VCaP (cell line): ENCODE measurements at regions not wholly inside any gene's neighbourhood (a gene's known extent, or its start where the extent isn't known, plus 50 kb on each side); places are given as distances from the start of the nearest gene placed in this dataset.
"Not testable (repeated sequence)": the region's sequence is repeated elsewhere in the genome, so short reads cannot be mapped to it uniquely, and the experiment has no call there.

Experiments used
- H3K27ac ChIP-seq: fragments of 450-650 bp; 2 replicates; pipeline ENCODE4 v1.5.1; 2017
- CTCF ChIP-seq: fragments of 450-650 bp; conservative IDR thresholded peaks from 2 replicates; pipeline ENCODE4 v1.5.1; 2017; ENCODE audit warnings: mild to moderate bottlenecking, moderate library complexity

DNA sequence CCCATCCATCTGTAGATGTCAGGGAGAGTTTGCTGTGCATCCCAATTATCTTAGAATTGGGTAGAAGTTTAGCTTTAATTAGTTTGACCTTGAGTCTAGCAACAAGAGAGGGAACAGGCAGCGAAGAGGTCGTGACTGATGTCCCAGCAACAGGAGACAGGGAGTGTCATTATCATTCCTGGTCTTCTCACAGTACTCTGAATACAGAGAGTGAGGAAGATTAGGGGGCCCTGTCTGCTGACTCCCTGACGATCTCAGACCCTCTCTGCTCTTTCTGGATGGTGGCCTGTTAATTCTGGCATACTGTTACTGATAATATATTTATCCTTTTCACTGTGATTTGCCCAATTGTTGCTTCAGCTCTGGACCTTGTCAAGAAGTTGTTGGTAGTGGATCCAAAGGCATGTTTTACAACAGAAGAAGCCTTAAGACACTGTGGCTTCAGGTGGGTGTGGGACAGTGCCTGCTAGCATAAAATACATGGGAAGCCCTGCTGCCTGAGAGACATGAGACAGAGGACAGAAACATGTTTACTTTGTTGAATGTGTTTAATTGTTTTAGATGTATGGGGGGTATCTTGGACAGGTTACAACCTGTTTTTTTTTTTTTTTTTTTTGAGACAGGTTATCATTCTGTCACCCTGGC, 256.6 kb downstream of the GOLGA6L6 start:
- not testable (repeated sequence) for H3K27ac ChIP-seq

DNA sequence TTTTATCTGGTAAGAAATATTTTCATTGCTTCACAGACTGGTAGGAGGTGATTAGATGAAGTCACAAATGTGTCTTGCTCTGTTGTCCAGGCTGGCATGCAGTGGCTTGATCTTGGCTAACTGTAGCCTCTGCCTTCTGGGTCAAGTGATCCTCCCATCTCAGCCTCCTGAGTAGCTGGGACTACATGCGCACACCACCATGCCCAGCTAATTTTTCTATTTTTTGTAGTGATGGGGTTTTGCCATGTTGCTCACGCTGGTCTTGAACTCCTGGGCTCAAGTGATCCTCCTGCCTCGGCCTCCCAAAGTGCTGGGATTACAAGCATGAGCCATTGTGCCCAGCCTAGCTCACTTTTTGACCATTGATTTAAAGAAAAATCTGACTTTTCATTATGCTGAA, 257.9 kb downstream of the GOLGA6L6 start:
- H3K27ac ChIP-seq, result not testable (repeated sequence)

DNA sequence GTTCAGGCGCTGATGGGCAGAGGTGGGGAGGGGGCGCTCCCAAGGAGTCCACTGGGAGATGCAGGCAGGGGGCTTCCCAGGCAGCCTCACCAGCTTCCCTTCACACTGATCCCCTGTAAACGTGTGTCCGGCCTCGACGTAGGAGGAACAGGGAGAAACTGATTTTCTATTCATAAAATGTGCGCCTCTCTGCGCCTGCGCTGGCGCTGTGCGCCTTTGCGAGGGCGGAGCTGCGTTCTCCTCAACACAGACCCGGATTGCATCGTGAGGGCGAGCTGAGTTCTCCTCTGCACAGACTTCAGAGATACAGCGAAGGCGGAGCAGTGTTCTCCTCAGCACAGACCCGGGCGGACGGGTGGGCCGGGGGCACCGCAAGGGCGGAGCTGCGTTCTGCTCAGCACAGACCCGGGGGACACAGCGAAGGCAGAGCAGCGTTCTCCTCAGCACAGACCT, 259.1 kb downstream of the GOLGA6L6 start:
- H3K27ac ChIP-seq, result not testable (repeated sequence)

DNA sequence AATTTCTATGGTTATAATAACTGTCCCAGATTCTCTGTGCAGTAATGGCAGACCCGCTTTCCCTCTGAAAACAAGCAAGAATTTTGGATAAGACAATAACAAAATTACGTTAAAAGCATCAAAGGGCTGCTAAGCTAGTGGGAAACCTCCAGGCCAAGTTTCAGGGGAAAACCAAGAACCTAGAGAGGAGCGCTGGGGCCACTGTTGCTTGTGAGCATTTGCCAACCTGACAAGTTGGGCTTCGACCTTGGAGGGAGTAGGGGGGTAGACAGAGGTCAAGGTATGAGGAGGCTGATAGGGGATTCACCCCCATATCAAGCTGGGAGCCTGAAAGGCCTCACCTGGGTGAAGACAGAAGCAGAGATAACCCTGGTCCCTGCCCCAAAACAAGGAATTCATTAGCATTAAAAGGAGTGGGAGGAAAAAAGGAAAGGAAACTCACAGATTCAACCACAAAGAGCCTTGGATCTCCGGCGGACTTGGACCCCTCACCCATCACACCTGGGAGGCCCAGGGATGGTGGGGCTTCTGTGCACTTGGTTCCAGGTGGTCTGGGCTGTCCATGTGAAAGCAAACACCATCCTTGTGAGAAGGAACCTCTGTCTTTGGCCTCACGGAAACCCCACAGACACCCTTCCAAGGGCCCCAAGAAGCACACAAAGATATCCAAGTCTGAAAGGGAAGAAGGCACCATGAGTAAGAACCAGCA, 259.9 kb downstream of the GOLGA6L6 start:
- not testable (repeated sequence) for H3K27ac ChIP-seq

- TF ChIP-seq CTCF, result no peak
- H3K27ac ChIP-seq, result no peak overlapping the region
Observed at GRCh38 chr15:20280933-20281463, 260.6 kb downstream of the GOLGA6L6 start.

DNA sequence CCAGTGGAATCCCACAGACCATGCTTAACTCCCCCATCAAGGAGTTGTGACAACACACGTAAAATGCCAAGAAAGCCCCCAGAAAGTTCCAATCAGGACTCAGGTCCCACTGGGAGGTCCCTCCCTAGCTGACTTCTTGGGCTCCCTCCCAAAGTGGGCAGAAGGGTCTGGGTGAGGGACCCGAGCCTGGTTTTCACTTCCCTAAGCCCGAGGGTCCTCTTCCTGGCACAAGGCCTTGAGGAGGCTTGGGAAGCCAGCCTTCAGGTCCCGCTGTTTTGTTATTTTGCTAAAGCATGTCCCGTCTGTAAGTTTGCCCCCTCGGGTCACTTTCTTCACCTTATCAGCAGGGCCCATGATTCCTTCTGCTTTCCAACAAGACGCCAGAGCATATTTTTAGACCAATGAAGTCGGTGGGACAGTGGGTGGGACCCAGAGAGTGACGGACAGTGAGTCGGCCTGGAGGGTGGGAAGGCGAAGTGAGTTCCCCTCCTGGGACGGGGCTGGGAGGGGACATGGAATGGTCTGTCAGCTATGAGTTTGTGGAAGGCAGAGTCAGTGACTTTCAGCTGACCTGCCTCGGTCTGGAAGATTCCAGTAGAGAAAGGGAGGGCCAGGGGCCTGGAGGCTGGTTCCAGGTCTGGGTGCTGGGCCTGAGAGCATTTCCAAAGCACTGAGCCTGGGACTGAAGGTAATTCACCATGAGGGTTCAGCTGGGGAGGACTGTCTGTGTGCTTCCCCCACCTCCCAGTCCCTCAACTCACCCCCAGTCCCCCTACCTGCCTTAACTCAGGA, 261.3 kb downstream of the GOLGA6L6 start:
- not testable (repeated sequence) for H3K27ac ChIP-seq

DNA sequence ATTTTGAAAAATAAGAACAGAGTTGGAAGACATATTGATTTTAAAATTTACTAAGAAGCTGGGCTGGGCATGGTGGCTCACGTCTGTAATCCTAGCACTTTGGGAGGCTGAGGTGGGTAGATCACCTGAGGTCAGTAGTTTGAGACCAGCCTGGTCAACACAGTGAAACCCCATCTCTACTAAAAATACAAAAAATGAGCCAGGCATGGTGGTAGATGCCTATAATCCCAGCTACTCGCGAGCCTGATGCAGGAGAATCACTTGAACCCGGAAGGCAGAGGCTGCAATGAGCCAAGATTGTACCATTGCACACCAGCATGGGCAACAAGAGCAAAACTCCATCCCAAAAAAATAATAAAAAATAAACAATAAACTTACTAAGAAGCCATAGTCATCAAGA, 262.5 kb downstream of the GOLGA6L6 start:
- H3K27ac ChIP-seq, result not testable (repeated sequence)

GRCh38 chr15:20278376-20278775, 263.2 kb downstream of the GOLGA6L6 start:
- H3K27ac ChIP-seq, result not testable (repeated sequence)

GRCh38 chr15:20277451-20277850, 264.1 kb downstream of the GOLGA6L6 start:
- peak overlapping the region; percentile 85; the same call in 1 of the 2 replicates for H3K27ac ChIP-seq

DNA sequence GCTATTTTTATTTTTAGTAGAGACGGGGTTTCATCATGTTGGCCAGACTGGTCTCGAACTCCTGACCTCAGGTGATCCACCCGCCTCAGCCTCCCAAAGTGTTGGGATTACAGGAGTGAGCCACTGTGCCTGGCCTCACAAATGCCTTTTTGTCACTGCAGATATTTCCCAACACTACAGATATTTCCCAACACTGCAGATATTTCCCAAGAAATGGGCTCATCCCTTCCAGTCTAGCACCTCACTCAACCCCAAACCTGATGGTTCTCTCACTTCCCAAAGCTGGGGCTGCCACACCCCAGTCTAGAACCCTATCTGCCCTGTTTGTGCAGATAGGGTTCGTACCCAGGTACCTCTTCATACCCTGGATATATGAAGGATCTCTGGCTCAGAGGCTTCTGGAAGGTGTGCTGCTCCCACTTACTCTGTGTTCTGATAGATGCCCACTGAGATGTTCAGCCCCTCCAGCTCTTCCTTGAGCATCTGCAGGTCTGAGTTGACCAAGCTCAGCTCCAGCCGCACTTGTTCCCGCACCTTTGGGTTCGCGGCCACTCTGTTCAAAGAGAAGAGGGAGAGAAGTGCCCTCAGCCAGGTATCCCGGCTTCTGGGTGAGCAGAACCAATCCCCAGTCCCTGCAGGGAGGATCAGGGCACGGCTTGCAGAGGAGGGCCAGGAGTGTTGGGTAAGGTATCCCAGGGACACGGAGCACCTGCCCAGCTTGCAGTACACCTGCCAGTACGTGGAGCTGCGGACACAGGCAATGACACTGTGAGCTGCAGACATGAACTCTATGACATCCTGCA, 265.1 kb downstream of the GOLGA6L6 start:
- H3K27ac ChIP-seq, result peak overlapping the region; percentile 85

GRCh38 chr15:20275373-20275967, 266.1 kb downstream of the GOLGA6L6 start:
- peak overlapping the region; percentile 85 for H3K27ac ChIP-seq

DNA sequence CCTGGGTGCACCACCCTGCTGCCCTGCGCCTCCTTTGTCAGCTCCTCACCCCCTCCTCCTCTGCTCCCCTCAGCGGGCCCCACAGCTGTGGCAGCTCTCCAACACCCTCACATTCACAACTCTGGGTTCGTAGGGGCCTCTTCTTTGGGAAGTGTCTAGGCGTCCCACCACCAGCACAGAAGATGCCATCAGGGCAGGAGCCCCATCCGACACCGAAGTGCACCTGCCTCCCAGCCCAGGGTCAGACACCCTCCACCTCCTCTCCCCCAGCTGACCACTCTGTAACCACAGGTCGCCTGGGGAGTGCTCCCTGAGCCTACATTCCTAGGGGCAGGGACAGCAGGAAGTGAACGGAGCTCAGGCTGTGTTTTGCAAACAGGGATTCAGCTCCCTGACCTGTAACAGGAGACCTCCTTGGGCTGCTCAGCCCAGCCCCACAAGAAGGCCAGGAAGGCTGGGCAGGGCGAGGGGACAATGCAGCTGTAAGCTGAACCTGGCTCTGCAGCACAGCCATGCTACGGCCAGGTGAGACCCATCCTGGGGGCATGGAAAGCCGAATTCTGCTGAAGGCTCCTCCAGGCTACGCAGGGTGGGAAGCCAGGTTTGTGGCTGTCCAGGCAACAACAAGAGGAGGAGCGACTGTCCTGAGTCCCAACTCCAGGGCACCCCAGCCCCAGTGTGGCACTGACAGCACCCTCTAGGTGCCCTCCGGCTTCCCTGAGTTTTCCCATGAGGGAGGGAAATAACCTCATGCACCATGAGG, 269.0 kb downstream of the GOLGA6L6 start:
- no peak for TF ChIP-seq CTCF
- peak overlapping the region; percentile 85; the same call in 1 of the 2 replicates for H3K27ac ChIP-seq
